ENCODE measurements at regions not wholly inside any gene's neighbourhood (a gene's known extent, or its start where the extent isn't known, plus 50 kb on each side); places are given as distances from the start of the nearest gene placed in this dataset.
"Not testable (repeated sequence)": the region's sequence is repeated elsewhere in the genome, so short reads cannot be mapped to it uniquely, and the experiment has no call there.

GRCh38 chr3:29156086-29156715 lies 124.7 kb upstream of the RBMS3 start:
- DNase-seq = no peak

GRCh38 chr3:29164825-29165224 lies 116.0 kb upstream of the RBMS3 start:
- DNase-seq = no peak

GRCh38 chr3:29167180-29167579 lies 113.7 kb upstream of the RBMS3 start:
- DNase-seq = no peak

GRCh38 chr3:29168081-29168480 lies 112.8 kb upstream of the RBMS3 start:
- DNase-seq = no peak

- no peak for DNase-seq
Observed at GRCh38 chr3:29168696-29169095, 112.2 kb upstream of the RBMS3 start.

- no peak for DNase-seq
Observed at GRCh38 chr3:29169451-29169850, 111.4 kb upstream of the RBMS3 start.

- no peak for DNase-seq
Observed at GRCh38 chr3:29171043-29171990, 109.6 kb upstream of the RBMS3 start.

GRCh38 chr3:29176501-29176900 lies 104.4 kb upstream of the RBMS3 start:
- DNase-seq = no peak

GRCh38 chr3:29178809-29179793 lies 101.8 kb upstream of the RBMS3 start:
- DNase-seq = no peak

- DNase-seq = no peak
Observed at GRCh38 chr3:29181149-29181780, 99.6 kb upstream of the RBMS3 start.

- no peak for DNase-seq
Observed at GRCh38 chr3:29181872-29182271, 99.0 kb upstream of the RBMS3 start.

GRCh38 chr3:29182828-29183227 lies 98.0 kb upstream of the RBMS3 start:
- not testable (repeated sequence) for DNase-seq

- no peak for DNase-seq
Observed at GRCh38 chr3:29183346-29184087, 97.4 kb upstream of the RBMS3 start.

- DNase-seq = no peak
Observed at GRCh38 chr3:29185706-29186105, 95.2 kb upstream of the RBMS3 start.

GRCh38 chr3:29186131-29186599 lies 94.7 kb upstream of the RBMS3 start:
- no peak for DNase-seq

GRCh38 chr3:29186982-29187725 lies 93.7 kb upstream of the RBMS3 start:
- DNase-seq = no peak

- DNase-seq = no peak
Observed at GRCh38 chr3:29189328-29189727, 91.5 kb upstream of the RBMS3 start.

GRCh38 chr3:29194139-29194538 lies 86.7 kb upstream of the RBMS3 start:
- DNase-seq = no peak

- no peak for DNase-seq
Observed at GRCh38 chr3:29195056-29195455, 85.8 kb upstream of the RBMS3 start.

GRCh38 chr3:29201604-29202003 lies 79.3 kb upstream of the RBMS3 start:
- DNase-seq = no peak

- no peak for DNase-seq
Observed at GRCh38 chr3:29202378-29202777, 78.5 kb upstream of the RBMS3 start.
